Thyroid gland (tissue), 4 donors: ENCODE measurements at regions not wholly inside any gene's neighbourhood (a gene's known extent, or its start where the extent isn't known, plus 50 kb on each side); places are given as distances from the start of the nearest gene placed in this dataset.

Source experiments
- CTCF ChIP-seq, 6 experiments: fragments of 200-600 bp in 3 of 6; fragments of 450-650 bp in 3 of 6; sonication (generic) in 3 of 6; IDR thresholded peaks; one replicate each; pipeline ENCODE4 v1.5.1; 2016 to 2019; ENCODE audit warnings: antibody characterized with exemption in 6 of 6, mild to moderate bottlenecking in 2 of 6, inconsistent platforms in 1 of 6, moderate library complexity in 1 of 6
- POLR2A ChIP-seq, 2 donors: fragments of 450-650 bp; IDR thresholded peaks; one replicate each; pipeline ENCODE4 v1.6.1; 2017; ENCODE audit warnings: antibody characterized with exemption in 2 of 2, mild to moderate bottlenecking in 2 of 2, moderate library complexity in 1 of 2

GRCh38 chrY:19059733-19060132 is 286.2 kb upstream of the HSFY2 start:
- no peak for TF ChIP-seq POLR2A (IDR thresholded peaks at IDR 0.05)
- no peak for TF ChIP-seq CTCF (IDR thresholded peaks at IDR 0.05)
